ENCODE measurements at regions not wholly inside any gene's neighbourhood (a gene's known extent, or its start where the extent isn't known, plus 50 kb on each side); places are given as distances from the start of the nearest gene placed in this dataset.
"Not testable (repeated sequence)": the region's sequence is repeated elsewhere in the genome, so short reads cannot be mapped to it uniquely, and the experiment has no call there.

- no peak for DNase-seq (ENCODE audit: low read depth in 2 of 2)
Observed at GRCh38 chr21:36591326-36591970, 107.5 kb upstream of the SIM2 start.

DNA sequence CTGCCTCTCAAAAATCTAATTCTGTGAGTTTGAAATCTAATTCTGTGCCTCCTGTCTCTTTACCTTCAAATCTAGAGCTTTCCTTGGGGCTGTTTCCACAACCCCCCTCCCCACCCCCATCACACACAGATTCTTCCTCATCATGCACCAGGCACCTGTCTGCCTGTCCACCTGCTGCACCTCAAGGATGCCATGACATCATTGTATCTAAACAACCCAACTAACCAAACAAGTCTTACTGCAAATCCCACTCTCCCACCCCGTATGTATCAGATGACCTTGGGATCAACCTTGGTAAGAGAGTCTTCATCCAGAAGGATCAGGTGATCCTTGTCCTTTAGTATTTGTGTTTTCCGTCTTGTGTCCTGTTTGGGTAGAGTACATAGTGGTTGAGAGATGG is 102.7 kb upstream of the SIM2 start:
- DNase-seq (ENCODE audit: low read depth in 2 of 2), result no peak

DNA sequence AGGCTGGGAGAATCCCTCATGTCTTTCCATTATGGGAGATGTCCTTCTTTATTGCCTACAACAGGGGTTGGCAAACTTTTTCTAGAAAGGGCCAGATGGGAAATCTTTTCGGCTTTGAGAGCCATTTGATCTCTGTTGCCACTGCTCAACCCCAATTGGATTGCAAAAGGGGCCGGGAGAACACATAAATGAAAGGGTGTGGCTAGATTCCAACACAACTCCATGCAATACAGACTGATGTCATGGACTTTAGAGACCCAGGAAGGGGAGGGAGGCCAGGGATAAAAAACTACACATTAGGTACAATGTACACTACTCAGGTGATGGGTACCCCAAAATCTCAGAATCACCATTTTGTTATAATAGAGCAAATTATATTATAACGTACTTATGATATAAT is 97.6 kb upstream of the SIM2 start:
- DNase-seq (ENCODE audit: low read depth in 2 of 2), result no peak

GRCh38 chr21:36602735-36603134 is 96.2 kb upstream of the SIM2 start:
- DNase-seq (ENCODE audit: low read depth in 2 of 2), result no peak

DNA sequence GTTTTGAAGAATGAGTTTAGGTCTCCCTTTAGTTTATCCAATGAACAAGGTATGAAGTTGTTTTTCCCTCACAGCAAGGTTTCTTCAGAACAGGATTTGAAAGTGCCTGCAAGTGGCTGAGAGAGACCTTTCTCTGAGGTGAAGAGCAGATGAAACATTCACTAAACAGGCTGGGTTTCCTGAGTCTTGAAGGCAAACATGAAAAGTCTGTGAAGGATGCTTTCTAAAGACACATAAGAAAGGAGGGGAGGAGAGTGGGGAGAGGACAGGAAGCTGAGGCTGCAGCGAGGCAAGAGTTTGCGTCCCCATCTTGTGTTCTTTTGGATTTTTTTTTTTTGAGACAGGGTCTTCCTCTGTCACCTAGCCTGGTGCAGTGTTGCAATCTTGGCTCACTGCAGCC is 95.7 kb upstream of the SIM2 start:
- no peak for DNase-seq (ENCODE audit: low read depth in 2 of 2)

DNA sequence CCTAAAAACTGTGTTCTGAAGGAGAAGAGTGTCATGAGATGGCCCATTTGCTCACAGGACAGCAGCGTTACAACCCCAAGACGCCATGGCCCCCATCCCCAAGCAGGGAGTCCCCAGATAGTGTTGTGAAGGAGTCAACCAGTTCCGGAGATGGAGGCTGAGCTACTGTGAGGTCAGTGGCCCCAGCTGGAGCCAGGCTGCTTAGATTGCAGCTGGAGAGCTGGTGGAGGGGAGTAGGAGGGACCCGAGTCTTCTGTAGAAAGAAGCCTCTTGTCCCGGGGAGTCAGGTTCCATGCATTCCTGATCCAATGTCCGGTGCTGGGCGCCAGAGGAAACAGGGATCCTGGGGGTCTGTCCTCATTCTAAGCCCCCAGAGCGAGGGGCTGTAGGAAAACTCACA is 93.5 kb upstream of the SIM2 start:
- DNase-seq (ENCODE audit: low read depth in 2 of 2), result no peak

DNA sequence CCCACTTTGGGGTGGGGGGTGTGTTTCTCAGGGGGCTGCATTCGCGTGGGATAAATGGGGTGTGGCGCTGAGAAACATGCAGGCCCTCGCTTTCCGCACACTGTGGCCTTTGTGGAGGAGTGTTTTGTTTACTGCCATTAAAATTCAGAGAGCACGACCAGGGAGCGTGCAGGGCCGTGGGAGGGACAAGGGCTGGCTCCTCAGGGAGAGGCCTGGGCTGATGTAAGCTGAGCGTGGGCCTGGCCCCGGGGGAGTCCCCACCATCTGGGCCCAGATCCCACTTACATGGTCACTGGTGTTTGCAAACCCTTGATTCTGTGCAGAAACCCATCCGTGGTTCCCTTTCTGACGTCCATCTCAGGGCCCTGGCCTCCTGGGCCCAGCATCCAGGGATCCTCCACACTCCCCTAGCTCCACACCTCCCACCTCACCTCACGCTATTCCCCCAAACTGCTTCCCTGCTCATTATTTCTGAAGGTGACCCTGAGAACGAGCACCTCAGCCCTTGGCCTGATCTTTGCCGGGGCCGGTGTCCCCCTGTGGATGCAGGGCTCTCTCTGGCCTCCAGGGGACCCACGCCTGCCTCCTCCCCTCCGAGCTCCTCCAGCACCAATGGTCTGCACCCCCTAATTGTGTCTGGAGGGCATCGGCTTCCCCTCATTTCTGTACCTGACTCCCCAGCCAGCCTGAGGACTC is 92.5 kb upstream of the SIM2 start:
- DNase-seq (ENCODE audit: low read depth in 2 of 2), result no peak

DNA sequence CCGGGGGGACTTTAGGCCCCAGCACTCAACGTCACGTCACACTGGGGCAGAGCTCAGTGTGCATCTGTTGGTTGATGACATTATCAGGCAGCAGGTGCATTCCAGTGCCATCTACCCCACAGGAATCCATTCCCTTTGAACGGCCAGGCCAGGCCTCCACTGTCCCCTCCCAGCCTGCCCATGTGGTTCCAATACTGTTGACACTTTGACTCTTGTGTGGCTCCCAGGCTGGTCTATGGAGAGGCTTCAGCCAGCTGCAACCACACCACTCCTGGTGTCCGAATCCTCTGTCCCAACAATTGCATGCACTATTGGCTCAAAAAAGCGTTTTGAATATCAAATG is 92.0 kb upstream of the SIM2 start:
- no peak for DNase-seq (ENCODE audit: low read depth in 2 of 2)

- DNase-seq (ENCODE audit: low read depth in 2 of 2), result no peak
Observed at GRCh38 chr21:36608041-36608896, 90.6 kb upstream of the SIM2 start.

GRCh38 chr21:36608897-36609225 is 90.1 kb upstream of the SIM2 start:
- no peak for DNase-seq (ENCODE audit: low read depth in 2 of 2)

GRCh38 chr21:36609654-36610053 is 89.3 kb upstream of the SIM2 start:
- DNase-seq (ENCODE audit: low read depth in 2 of 2), result no peak

GRCh38 chr21:36610201-36610600 is 88.7 kb upstream of the SIM2 start:
- DNase-seq (ENCODE audit: low read depth in 2 of 2), result no peak

GRCh38 chr21:36610935-36611334 is 88.0 kb upstream of the SIM2 start:
- DNase-seq (ENCODE audit: low read depth in 2 of 2), result no peak

DNA sequence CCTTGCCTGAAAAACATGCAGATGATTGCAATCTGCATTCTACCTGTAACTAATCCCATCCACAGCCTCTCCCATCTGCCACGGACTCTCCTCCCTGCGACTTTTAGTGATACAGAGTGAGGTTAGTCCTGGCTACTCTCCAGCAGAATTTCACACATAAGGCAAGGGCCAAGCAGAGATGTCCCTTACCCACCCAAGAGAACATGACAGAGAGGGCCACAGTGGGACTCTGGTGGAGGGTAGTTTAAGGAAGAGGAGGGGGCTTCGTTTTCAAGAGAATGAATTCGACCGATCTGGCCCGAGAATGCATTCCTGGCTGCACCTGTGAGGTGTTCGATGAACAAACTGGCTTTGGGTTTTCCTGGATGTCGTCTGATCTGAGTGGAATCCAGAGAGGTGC is 87.5 kb upstream of the SIM2 start:
- no peak for DNase-seq (ENCODE audit: low read depth in 2 of 2)

- no peak for DNase-seq (ENCODE audit: low read depth in 2 of 2)
Observed at GRCh38 chr21:36613059-36613458, 85.9 kb upstream of the SIM2 start.

- DNase-seq (ENCODE audit: low read depth in 2 of 2), result no peak
Observed at GRCh38 chr21:36613554-36613953, 85.4 kb upstream of the SIM2 start.

DNA sequence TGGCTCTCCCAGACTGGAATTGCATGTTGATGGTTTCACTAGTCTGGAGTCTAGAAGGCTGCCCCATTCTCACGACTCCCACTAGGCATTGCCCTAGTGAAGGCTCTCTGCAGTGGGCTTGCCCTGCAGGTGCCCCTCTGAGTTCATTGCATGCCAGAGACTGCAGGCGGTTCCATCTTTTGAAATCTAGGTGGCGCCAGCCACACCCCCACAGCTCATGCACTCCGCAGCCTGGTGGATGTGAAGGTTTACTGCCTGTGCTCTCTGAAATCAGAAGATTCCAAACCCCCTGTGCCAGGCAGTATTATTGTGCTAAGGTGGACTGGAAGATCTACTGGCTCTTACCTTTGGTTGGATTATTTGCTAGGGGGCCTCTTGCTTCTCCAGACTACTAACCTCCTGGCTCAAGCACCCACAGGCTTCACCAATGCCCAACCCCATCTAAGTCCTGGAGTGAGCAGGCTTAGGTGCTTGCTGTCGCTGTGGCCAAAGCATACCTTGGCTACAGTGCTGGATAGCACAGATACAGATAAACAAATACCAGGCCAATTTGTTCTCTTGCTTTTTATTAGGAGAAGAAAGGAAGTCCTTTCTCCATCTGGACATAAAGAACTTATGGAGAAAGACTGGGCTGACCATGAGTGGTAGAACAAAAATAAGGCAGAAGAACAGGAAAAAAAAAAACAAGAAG is 83.5 kb upstream of the SIM2 start:
- no peak for DNase-seq (ENCODE audit: low read depth in 2 of 2)

DNA sequence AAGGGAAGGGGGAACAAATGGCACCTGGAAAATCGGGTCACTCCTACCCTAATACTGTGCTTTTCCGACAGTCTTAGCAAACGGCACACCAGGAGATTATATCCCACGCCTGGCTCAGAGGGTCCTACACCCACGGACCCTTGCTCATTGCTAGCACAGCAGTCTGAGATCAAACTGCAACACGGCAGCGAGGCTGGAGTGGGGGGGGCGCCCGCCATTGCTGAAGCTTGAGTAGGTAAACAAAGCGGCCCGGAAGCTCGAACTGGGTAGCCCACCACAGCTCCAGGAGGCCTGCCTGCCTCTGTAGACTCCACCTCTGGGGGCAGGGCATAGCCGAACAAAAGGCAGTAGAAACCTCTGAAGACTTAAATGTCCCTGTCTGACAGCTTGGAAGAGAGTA is 82.1 kb upstream of the SIM2 start:
- DNase-seq (ENCODE audit: low read depth in 2 of 2), result not testable (repeated sequence)

DNA sequence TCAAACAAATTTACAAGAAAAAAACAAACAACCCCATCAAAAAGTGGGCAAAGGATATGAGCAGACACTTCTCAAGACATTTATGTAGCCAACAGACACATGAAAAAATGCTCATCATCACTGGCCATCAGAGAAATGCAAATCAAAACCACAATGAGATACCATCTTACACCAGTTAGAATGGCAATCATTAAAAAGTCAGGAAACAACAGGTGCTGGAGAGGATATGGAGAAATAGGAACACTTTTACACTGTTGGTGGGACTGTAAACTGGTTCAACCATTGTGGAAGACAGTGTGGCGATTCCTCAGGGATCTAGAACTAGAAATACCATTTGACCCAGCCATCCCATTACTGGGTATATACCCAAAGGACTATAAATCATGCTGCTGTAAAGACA is 77.1 kb upstream of the SIM2 start:
- not testable (repeated sequence) for DNase-seq (ENCODE audit: low read depth in 2 of 2)

DNA sequence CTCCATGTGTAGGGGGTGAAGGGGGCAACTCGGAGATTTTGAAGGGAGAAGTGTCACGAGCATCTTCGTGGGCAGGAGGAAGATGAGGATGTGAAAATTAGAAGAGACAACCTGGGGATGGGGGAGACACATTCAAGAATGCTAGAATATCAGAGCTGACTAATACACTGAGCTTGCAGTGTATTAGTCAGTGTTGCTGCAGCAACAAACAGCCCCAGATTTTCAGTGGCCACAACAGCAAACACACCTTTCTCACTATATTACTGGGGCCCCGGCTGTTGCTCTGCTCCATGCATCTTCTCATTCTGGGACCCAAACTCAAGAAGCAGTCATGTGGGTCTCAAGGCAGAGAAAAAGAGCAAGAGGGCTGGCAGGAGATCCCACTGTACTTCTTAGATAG is 74.8 kb upstream of the SIM2 start:
- no peak for DNase-seq (ENCODE audit: low read depth in 2 of 2)

DNA sequence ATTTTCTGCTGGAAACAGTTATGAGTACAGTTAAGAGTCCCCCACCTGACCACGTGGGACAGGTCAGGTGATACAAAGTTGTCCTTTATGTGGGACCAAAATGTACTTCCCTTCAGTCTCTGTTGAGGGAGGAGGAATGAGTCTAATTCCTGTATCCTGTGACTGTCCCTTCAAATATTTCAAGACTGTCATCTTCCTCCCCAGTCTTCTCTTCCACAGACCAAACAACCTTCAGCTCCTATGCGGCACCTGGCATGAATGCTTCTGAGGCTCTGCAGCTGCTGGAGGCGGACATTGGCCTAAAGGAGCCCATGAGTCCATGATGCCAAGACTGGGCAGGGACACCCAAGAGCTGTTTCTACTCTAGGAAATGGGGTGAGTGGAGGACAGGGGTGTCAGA is 72.1 kb upstream of the SIM2 start:
- no peak for DNase-seq (ENCODE audit: low read depth in 2 of 2)

- DNase-seq (ENCODE audit: low read depth in 2 of 2), result no peak
Observed at GRCh38 chr21:36627242-36627641, 71.7 kb upstream of the SIM2 start.

DNA sequence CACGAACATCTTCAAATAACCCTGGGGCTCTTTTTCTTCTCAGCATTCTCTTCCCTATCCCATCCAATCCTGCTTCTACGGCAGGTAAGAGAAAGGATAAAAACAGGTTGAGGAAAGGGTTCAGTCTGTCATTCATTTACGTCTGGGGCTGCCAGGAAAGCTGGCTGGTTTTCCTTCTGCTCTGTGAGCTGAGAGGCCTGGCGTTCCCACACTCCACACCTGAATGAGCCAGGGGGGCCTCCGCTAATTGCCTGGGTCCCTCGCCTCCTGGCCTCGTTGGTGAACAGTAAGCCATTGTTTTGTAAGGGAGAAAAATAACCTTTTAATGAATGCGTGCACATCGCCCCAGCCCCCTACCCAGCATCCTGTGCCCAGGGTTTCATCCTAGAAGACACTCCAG is 70.8 kb upstream of the SIM2 start:
- DNase-seq (ENCODE audit: low read depth in 2 of 2), result no peak
